ENCODE measurements at regions not wholly inside any gene's neighbourhood (a gene's known extent, or its start where the extent isn't known, plus 50 kb on each side); places are given as distances from the start of the nearest gene placed in this dataset.

GRCh38 chr12:4174417-4174816 is 99.1 kb upstream of the CCND2 start:
- TF ChIP-seq POLR2A (IDR thresholded peaks at IDR 0.05; ENCODE audit: low read length) (no peak), GATA1 (IDR thresholded peaks at IDR 0.05; ENCODE audit: low read depth, low read length) (no peak)

All from erythroblast (primary cell).